ENCODE measurements at regions not wholly inside any gene's neighbourhood (a gene's known extent, or its start where the extent isn't known, plus 50 kb on each side); places are given as distances from the start of the nearest gene placed in this dataset.

GRCh38 chr16:76963614-76964315 lies 227.2 kb upstream of the MON1B start:
- FAIRE-seq (no peak), DNase-seq (ENCODE audit: insufficient read length, low spot score) (no peak)

DNA sequence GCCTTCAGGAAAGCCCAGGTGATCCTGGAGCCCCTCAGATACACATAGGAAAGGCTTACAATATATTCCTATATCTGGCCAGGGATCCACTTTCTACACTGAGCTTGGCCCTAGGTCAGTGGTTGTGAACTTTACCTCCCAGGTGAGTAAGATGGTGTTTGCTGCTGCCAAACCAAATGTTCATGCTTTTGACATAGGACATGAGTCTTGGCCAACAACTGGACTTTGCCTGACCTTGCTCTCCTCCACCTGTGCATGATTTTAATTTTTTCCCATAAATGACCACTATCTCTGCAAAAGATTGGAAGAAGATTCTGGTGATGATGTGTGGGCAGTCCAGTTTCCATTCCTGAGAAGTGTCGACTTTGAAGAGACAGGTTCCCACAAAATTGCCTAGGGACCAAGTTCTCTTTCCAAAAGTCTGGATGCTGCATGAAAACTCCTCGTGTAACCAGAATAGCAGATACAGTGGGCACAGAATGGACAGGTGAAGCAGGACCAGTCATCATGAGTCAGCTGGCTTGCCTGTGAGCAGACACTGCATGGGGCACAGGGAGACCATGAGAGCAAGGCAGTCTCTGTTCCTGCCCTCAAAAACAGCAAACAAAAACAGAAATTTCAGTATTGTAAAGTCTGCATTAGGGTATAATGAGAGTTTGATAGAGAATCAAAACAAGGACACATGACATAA lies 226.4 kb upstream of the MON1B start:
- no peak for FAIRE-seq
- DNase-seq (ENCODE audit: insufficient read length, low spot score), result no peak

DNA sequence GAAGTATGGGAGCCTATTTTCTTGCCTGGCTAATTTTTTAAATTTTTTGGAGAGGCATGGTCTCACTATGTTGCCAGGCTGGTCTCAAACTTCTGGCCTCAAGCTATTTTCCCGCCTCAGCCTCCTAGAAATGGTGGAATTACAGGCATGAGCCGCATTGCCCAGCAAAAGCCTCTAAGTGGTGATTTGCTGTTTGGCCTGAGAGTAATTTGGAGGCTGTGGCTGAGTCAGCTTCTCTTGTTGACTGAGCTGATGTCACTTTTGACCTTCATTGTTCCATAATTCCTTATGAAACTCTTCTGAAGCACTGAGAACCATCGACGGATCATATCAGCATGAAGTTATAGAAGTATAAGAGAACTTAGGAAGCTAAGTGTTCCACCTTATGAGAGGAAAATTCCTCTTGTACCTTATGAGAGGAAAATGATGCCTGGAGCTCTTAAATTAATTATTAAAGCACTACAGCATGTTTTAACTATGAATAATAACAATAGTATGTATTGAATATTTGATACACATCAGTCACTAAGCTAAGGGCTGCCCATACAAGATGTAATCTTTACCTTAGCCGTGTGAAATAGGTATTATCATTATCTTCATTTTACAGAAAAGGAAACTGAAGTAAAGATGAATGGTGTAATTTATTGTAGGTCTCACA lies 220.8 kb upstream of the MON1B start:
- DNase-seq (ENCODE audit: insufficient read length, low spot score) (no peak), FAIRE-seq (no peak)

- no peak for DNase-seq (ENCODE audit: insufficient read length, low spot score)
- FAIRE-seq, result no peak
Observed at GRCh38 chr16:76970745-76971099, 220.3 kb upstream of the MON1B start.

DNA sequence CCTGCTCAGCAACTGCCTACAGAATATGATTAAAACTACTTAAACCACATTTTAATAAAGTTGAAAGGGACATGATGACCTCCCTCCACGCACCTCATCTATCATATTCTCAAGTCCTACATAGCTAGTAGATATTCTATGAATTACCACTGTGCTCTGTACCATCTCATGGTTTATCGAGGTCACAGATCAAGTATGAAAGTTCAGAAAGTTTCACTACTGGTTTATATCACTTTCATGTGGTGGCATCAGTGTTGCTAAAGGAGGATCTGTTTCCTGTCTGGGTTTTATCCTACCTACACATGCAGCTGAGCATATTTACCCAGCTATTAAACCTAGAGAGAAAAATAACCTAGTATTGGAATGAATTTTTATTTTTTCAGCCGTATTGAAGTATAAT lies 214.9 kb upstream of the MON1B start:
- DNase-seq (ENCODE audit: insufficient read length, low spot score), result no peak
- FAIRE-seq, result no peak

- no peak for FAIRE-seq
- DNase-seq (ENCODE audit: insufficient read length, low spot score), result no peak
Observed at GRCh38 chr16:76976756-76977155, 214.2 kb upstream of the MON1B start.

GRCh38 chr16:76984196-76984595 lies 206.8 kb upstream of the MON1B start:
- no peak for FAIRE-seq
- DNase-seq (ENCODE audit: insufficient read length, low spot score), result no peak

DNA sequence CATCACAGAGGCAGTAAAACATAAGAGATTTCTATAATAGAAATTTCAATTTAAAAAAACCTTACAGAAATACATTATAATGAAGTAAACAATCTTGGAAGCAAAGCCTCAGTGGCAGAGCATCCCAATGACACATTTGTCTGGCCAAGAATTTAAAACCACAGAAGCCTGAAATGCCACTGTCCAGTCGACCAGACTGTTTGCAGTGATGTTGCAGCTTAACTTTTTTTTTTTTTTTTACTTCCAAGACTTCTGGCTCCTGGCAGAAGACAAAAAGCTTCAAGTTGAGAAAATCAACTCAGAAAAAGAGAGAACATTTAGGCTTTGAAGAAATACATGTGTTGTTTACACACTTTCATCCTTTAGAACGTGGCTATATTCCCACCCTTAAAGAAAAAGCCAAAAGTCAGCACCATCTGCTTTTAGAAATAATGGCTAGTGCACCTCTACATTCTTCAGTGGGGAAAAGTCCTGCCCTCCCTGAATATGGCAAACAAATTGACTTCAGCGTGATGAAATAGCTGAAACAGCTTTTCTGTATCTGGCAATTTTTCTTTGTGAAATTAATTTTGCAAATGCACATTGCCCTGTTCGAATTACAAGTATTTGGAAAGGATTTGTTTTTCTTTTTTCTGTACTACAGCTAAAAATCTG lies 205.5 kb upstream of the MON1B start:
- DNase-seq (ENCODE audit: insufficient read length, low spot score), result no peak
- FAIRE-seq, result no peak

DNA sequence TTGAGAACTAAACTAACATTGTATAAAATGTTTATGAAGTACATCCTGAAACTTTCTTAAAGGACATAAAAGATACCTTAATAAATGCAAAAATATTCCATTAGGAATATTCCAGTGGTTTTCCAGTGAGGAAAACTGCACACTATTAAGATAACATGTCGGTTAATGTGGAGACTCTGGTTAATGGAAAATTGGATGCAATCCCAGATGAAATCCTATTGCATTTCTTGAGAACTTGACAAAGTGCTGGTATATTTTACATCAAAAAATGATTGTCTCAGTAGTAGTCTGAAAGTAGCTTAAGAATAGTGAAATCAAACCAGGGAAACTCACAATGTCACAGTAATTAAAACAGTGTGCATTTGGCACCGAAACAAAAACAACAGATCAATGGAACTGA lies 202.5 kb upstream of the MON1B start:
- DNase-seq (ENCODE audit: insufficient read length, low spot score) (no peak), FAIRE-seq (no peak)

DNA sequence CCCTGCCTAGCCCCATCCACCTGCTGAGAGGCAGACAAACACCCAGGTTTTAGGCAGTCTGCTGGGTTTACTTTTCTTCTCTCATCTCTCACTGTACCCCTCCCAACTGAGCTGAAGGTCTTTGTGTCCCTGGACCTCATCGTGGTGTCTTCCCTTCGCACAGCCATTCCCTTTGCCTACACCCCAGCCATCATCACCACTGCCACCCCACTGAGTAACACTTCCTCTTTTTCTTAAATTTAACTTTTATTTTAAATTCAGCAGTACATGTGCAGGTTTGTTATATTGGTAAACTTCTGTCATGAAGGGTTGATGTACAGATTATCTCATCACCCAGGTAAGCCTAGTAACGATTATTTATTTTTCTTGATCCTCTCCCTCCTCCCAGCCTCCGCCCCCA lies 188.3 kb upstream of the MON1B start:
- no peak for DNase-seq (ENCODE audit: insufficient read length, low spot score)
- no peak for FAIRE-seq

DNA sequence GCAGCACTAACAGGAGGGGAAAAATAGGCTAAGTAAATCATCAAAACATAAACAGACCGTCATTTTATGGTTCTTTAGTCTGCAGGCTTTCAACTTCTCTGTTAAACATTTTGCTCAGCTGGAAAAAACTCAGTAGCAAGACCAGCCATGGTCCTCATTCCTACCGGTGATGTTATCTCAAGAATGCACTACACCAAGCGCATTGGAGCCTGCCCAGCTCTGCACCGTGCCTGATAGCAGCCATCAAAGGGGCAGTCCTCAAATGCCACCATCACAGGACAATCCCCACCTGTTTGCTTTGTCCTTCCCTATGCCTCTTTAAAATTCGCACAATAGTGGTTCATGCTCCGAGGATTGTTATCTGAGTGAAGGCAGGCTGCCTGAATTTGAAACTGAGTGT lies 181.5 kb upstream of the MON1B start:
- DNase-seq (ENCODE audit: insufficient read length, low spot score) (no peak), FAIRE-seq (no peak)

DNA sequence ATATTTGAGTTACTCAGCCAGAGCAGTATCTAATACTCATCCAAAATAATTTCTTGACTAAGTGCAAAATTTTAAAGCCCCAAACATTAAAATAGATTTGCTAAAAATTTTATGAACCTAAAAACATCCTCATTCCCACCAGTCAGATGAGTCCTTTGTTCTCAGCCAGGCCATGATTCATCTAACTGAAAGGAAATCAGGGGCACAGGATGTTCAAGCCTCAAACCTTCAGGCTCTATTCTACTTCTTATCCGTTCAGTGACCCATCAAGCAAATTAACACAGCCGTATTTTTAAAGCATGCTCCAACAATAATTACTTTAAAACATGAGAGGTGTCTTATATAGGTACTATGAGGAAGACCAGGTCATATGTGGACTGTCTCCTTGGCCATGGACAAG lies 176.5 kb upstream of the MON1B start:
- DNase-seq (ENCODE audit: insufficient read length, low spot score), result no peak
- FAIRE-seq, result no peak

GRCh38 chr16:77030600-77030999 lies 160.4 kb upstream of the MON1B start:
- FAIRE-seq (no peak), DNase-seq (ENCODE audit: insufficient read length, low spot score) (no peak)

GRCh38 chr16:77033516-77033915 lies 157.5 kb upstream of the MON1B start:
- FAIRE-seq, result no peak
- DNase-seq (ENCODE audit: insufficient read length, low spot score), result no peak

- no peak for DNase-seq (ENCODE audit: insufficient read length, low spot score)
- no peak for FAIRE-seq
Observed at GRCh38 chr16:77035361-77035760, 155.6 kb upstream of the MON1B start.

- DNase-seq (ENCODE audit: insufficient read length, low spot score) (no peak), FAIRE-seq (no peak)
Observed at GRCh38 chr16:77037696-77038347, 153.2 kb upstream of the MON1B start.

DNA sequence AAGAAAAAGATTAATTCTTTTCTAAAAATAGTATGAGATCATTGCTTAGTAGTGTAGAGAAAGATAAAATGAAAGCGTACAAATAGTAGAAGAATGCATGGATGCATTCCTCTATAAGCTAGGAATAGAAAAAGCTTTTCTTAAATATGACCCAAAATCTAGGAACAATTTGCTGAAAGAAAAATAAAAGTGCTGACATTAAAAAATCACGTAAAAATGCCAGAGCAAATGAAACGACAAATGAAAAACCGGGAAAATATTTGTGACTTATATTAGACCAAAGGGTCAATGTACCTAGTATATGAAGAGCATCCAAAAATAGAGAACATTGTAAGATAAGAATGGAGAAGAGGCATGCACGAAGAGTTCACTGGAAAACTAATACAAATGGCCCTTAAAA lies 149.5 kb upstream of the MON1B start:
- FAIRE-seq (no peak), DNase-seq (ENCODE audit: insufficient read length, low spot score) (no peak)

DNA sequence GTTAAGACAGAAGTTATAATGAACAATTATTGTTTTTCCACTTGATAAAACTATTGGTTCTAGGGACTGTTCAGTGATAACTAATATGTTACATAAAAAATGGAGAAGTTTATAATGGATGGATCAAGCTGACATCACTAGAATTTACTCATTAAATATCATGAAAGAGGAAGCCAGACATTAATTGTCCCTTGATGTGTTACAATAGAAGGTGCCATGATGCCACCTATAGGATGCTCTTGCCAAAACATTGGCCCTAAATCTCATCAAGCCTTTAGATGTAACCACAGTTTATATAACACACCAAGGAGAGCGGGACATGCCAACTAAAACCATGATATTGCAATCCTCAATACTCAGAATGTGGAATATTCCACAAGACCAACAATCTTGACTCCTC lies 147.9 kb upstream of the MON1B start:
- DNase-seq (ENCODE audit: insufficient read length, low spot score), result no peak

DNA sequence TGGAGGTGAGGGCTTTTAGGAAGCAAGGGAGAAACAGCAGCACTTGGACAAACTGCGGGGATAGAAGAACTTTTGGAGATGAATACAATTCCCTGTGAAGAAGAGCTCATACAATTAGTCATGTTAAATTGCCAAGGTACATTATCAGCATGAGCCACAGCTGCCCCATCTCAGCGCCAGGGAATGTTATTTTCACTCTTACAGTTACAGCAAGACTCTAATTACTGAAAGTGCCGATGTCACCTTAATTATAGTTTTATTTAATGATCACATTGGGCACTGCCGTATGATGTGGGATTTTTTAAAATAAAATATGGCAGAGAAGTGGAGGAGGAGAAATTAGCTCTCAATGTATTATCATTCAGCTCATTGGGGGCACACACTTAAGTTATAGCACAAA lies 144.8 kb upstream of the MON1B start:
- FAIRE-seq, result no peak

More for the DNA sequence above, 147.9 kb upstream of the MON1B start:
- FAIRE-seq, result no peak

DNA sequence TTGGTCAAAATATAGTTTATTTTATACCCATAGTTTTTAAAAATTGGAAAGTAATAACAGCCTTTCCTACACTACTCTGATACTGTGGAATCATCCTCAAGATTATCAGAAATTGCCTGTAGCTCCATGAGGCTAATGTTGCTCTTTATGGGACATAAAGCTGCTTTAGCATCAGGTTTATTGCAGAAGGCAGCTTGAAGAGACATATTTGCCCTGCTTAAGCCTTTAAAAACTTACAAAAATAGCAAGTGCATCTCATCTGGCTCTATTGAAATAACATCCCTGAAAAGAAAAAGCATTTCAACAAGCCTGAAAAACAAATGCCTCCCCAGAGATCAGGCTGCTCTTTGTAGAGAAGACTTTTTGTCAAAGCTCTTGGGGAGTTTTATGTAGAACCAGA lies 142.9 kb upstream of the MON1B start:
- DNase-seq (ENCODE audit: insufficient read length, low spot score) (no peak), FAIRE-seq (no peak)

More for the DNA sequence above, 144.8 kb upstream of the MON1B start:
- DNase-seq (ENCODE audit: insufficient read length, low spot score), result no peak

DNA sequence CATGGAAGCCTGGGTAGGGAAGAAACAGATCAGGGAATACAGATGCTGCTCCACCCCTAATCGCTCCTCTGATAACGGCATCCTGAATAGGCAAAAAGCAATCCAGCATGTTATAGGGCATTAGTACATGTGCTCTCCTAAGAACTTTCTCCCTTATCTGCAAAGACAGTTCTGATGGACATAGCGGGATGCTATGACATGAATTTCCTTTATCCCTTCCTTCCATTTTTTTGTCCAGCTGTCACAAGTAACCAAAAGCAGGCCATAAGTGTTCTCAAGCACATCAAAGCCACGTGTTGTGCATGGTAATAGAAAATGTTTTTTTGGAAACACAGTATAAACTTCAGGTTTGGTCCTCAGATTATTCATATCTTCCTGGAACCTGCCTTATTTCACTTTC lies 141.4 kb upstream of the MON1B start:
- no peak for FAIRE-seq
- no peak for DNase-seq (ENCODE audit: insufficient read length, low spot score)

Data from GM19239 (cell line).